ENCODE measurements at regions not wholly inside any gene's neighbourhood (a gene's known extent, or its start where the extent isn't known, plus 50 kb on each side); places are given as distances from the start of the nearest gene placed in this dataset.

DNA sequence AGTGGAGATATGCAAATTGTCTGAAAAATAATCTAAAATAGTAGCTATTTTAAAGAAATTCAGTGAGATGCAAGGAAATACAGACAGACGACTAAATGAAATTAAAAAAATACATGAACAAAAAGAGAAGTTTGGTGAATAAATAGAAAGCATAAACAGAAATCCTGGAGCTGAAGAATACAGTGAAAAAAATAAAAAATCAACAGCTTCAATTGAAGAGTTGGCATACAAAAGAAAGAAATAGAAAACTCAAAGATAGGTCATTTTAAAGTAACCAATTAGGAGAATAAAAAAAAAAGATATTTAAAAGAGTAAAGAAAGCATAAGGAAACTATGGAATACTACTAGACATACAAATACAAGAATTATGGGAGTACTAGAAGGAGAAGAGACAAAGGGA is 2191.5 kb upstream of the PCDH20 start:
- TF ChIP-seq CTCF (conservative IDR thresholded peaks at IDR 0.05; ENCODE audit: low read depth in 2 of 2) (no peak), POLR2AphosphoS5 (IDR thresholded peaks at IDR 0.05; ENCODE audit: low read depth) (no peak), ETS1 (IDR thresholded peaks at IDR 0.05) (no peak), EZH2 (IDR thresholded peaks at IDR 0.05; ENCODE audit: low read depth, unreplicated experiment) (no peak), REST (IDR thresholded peaks at IDR 0.05; ENCODE audit: unreplicated experiment) (no peak), EZH2phosphoT487 (IDR thresholded peaks at IDR 0.05; ENCODE audit: unreplicated experiment) (no peak), STAT1 (IDR thresholded peaks at IDR 0.05; ENCODE audit: unreplicated experiment) (no peak), JUNB (IDR thresholded peaks at IDR 0.05; ENCODE audit: unreplicated experiment) (no peak), CREB1 (CRISPR knock-in tag; IDR thresholded peaks at IDR 0.05; ENCODE audit: low read depth) (no peak), NANOG (IDR thresholded peaks at IDR 0.05; ENCODE audit: borderline replicate concordance) (no peak), ZNF462 (CRISPR knock-in tag; IDR thresholded peaks at IDR 0.05) (no peak)

All from GM23338 (cell line).